NCI-H2227 treated with DMSO at 0.1 percent for 48 hours (cell line): ENCODE measurements at regions not wholly inside any gene's neighbourhood (a gene's known extent, or its start where the extent isn't known, plus 50 kb on each side); places are given as distances from the start of the nearest gene placed in this dataset.

Experiments used
- DNase-seq: peaks from one replicate; lab custom pipeline; 2025; lab: John Stamatoyannopoulos, UW

- no peak for DNase-seq
Measured at GRCh38 chr5:30932273-30933017, 261.0 kb upstream of the CDH6 start.

- no peak for DNase-seq
Measured at GRCh38 chr5:30930736-30931135, 262.8 kb upstream of the CDH6 start.

GRCh38 chr5:30928956-30929355, 264.5 kb upstream of the CDH6 start:
- no peak for DNase-seq

- DNase-seq: no peak
Measured at GRCh38 chr5:30926218-30926617, 267.3 kb upstream of the CDH6 start.

GRCh38 chr5:30921388-30921787, 272.1 kb upstream of the CDH6 start:
- DNase-seq: no peak

GRCh38 chr5:30918171-30918570, 275.3 kb upstream of the CDH6 start:
- DNase-seq: no peak

- no peak for DNase-seq
Measured at GRCh38 chr5:30908356-30908755, 285.1 kb upstream of the CDH6 start.

GRCh38 chr5:30900367-30900766, 293.1 kb upstream of the CDH6 start:
- DNase-seq: no peak

- DNase-seq: no peak
Measured at GRCh38 chr5:30894811-30895210, 298.7 kb upstream of the CDH6 start.

GRCh38 chr5:30891660-30892059, 301.8 kb upstream of the CDH6 start:
- DNase-seq: no peak

GRCh38 chr5:30890377-30890776, 303.1 kb upstream of the CDH6 start:
- DNase-seq: no peak

GRCh38 chr5:30880514-30880913, 313.0 kb upstream of the CDH6 start:
- DNase-seq: no peak

GRCh38 chr5:30879887-30880286, 313.6 kb upstream of the CDH6 start:
- no peak for DNase-seq

GRCh38 chr5:30878746-30879145, 314.7 kb upstream of the CDH6 start:
- DNase-seq: no peak

- no peak for DNase-seq
Measured at GRCh38 chr5:30878296-30878695, 315.2 kb upstream of the CDH6 start.

- DNase-seq: no peak
Measured at GRCh38 chr5:30874241-30875034, 319.0 kb upstream of the CDH6 start.

GRCh38 chr5:30871196-30871595, 322.3 kb upstream of the CDH6 start:
- DNase-seq: no peak

- DNase-seq: no peak
Measured at GRCh38 chr5:30867711-30868110, 325.8 kb upstream of the CDH6 start.

- DNase-seq: no peak
Measured at GRCh38 chr5:30866142-30866541, 327.3 kb upstream of the CDH6 start.

- no peak for DNase-seq
Measured at GRCh38 chr5:30856242-30856641, 337.2 kb upstream of the CDH6 start.

- no peak for DNase-seq
Measured at GRCh38 chr5:30853158-30853557, 340.3 kb upstream of the CDH6 start.

- no peak for DNase-seq
Measured at GRCh38 chr5:30850866-30851265, 342.6 kb upstream of the CDH6 start.

- DNase-seq: no peak
Measured at GRCh38 chr5:30849931-30850710, 343.4 kb upstream of the CDH6 start.
